ENCODE measurements at regions not wholly inside any gene's neighbourhood (a gene's known extent, or its start where the extent isn't known, plus 50 kb on each side); places are given as distances from the start of the nearest gene placed in this dataset.

GRCh38 chr12:116629480-116629879 lies 70.3 kb downstream of the MAP1LC3B2 start:
- no peaks in the 10 kb centered on the region for H3K27me3 ChIP-seq (replicated peaks)
- H3K27ac ChIP-seq, result no peak overlapping the region
- no peak for TF ChIP-seq CTCF (IDR thresholded peaks at IDR 0.05; ENCODE audit: low read depth, low read length, missing control alignments)
- DNase-seq, result no peak
- H3K36me3 ChIP-seq (replicated peaks), result no peaks in the 10 kb centered on the region
- H3K4me3 ChIP-seq (ENCODE audit: low read depth, low read length), result no peak overlapping the region
- in situ Hi-C loops (cut with HindIII; ENCODE audit: low pct_ligation_motif_present, low sequenced_read_pairs), result no loop called here

GRCh38 chr12:116628989-116629388 lies 69.8 kb downstream of the MAP1LC3B2 start:
- H3K36me3 ChIP-seq (replicated peaks), result no peaks in the 10 kb centered on the region
- no peaks in the 10 kb centered on the region for H3K27me3 ChIP-seq (replicated peaks)
- TF ChIP-seq CTCF (IDR thresholded peaks at IDR 0.05; ENCODE audit: low read depth, low read length, missing control alignments), result no peak
- no peak overlapping the region for H3K27ac ChIP-seq
- in situ Hi-C loops (cut with HindIII; ENCODE audit: low pct_ligation_motif_present, low sequenced_read_pairs), result no loop called here
- DNase-seq, result no peak
- H3K4me3 ChIP-seq (ENCODE audit: low read depth, low read length), result no peak overlapping the region

- Histone ChIP-seq H3K27me3 (replicated peaks) (no peaks in the 10 kb centered on the region), H3K27ac (no peak overlapping the region), H3K4me3 (ENCODE audit: low read depth, low read length) (no peak overlapping the region), H3K36me3 (replicated peaks) (no peaks in the 10 kb centered on the region)
- DNase-seq, result no peak
- in situ Hi-C loops (cut with HindIII; ENCODE audit: low pct_ligation_motif_present, low sequenced_read_pairs), result no loop called here
- TF ChIP-seq CTCF (IDR thresholded peaks at IDR 0.05; ENCODE audit: low read depth, low read length, missing control alignments), result no peak
These were observed 69.2 kb downstream of the MAP1LC3B2 start for GRCh38 chr12:116628450-116628793.
